ENCODE measurements at regions not wholly inside any gene's neighbourhood (a gene's known extent, or its start where the extent isn't known, plus 50 kb on each side); places are given as distances from the start of the nearest gene placed in this dataset.
"Not testable (repeated sequence)": the region's sequence is repeated elsewhere in the genome, so short reads cannot be mapped to it uniquely, and the experiment has no call there.

DNA sequence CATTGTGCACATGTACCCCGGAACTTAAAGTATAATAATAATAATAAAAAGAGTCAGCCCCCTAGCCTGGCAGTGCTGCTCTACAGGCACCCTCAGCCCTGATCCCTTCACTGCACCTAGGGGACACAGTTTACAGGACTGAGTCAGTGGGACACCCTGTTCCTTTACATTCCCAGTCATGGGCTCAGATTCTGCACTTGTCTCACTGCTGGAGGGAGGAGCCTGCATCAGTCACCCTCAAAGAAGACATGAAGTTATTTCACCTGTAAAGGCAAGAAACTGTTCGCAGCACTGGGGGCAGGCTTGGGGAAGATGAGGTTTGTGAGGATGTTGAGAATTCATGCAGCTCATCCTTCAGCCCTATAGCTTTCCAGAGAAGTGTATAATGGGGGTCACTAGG lies 50.7 kb upstream of the VPREB1 start:
- no peak overlapping the region for H2BK120ac ChIP-seq (ENCODE audit: insufficient read depth, low read length, poor library complexity)
- no peak overlapping the region for H3K4ac ChIP-seq (ENCODE audit: low read depth, low read length)
- no CpG with 5 or more reads among the region's 2 CpGs for WGBS (ENCODE audit: extremely low coverage, insufficient coverage, insufficient read length)
- no peak overlapping the region for H3K18ac ChIP-seq (ENCODE audit: low read length)
- no peaks in the 10 kb centered on the region for H3K4me1 ChIP-seq (ENCODE audit: control insufficient read depth in 1 of 2, insufficient read depth in 2 of 2, low read length in 2 of 2)
- no peak for DNase-seq
- no peak overlapping the region for H3K14ac ChIP-seq (ENCODE audit: low read length)
- no peak overlapping the region for H2AK5ac ChIP-seq (ENCODE audit: low read length)
- H4K8ac ChIP-seq (ENCODE audit: low read depth, low read length): no peak overlapping the region
- no peaks in the 10 kb centered on the region for H3K79me2 ChIP-seq (ENCODE audit: control insufficient read depth, insufficient read depth, low read length, poor library complexity)
- no peaks in the 10 kb centered on the region for H3K79me1 ChIP-seq (ENCODE audit: low read length)
- no peak overlapping the region for H2BK12ac ChIP-seq (ENCODE audit: low read length)
- H3K4me2 ChIP-seq (ENCODE audit: low read length): no peak overlapping the region
- H3K9ac ChIP-seq (ENCODE audit: low read length): no peak overlapping the region
- no peaks in the 10 kb centered on the region for H3K9me3 ChIP-seq (ENCODE audit: insufficient read depth, low read depth, low read length)
- H3K4me3 ChIP-seq (ENCODE audit: low read depth, low read length): no peak overlapping the region
- H4K12ac ChIP-seq (ENCODE audit: low read depth, low read length): no peak overlapping the region
- H3K36me3 ChIP-seq (ENCODE audit: control insufficient read depth in 1 of 2, insufficient read depth in 2 of 2, low read length in 2 of 2): no peaks in the 10 kb centered on the region
- no peaks in the 10 kb centered on the region for H3K27me3 ChIP-seq (ENCODE audit: insufficient read depth, low read length)
- H3K23ac ChIP-seq (ENCODE audit: low read length): no peak overlapping the region
- no peak overlapping the region for H3K27ac ChIP-seq (ENCODE audit: low read depth, low read length)
- no peak overlapping the region for H2AFZ ChIP-seq (ENCODE audit: insufficient read depth, low read length, poor library complexity)
- no peak overlapping the region for H4K91ac ChIP-seq (ENCODE audit: low read depth, low read length)
- H2BK5ac ChIP-seq (ENCODE audit: low read depth, low read length, poor library complexity): no peak overlapping the region

DNA sequence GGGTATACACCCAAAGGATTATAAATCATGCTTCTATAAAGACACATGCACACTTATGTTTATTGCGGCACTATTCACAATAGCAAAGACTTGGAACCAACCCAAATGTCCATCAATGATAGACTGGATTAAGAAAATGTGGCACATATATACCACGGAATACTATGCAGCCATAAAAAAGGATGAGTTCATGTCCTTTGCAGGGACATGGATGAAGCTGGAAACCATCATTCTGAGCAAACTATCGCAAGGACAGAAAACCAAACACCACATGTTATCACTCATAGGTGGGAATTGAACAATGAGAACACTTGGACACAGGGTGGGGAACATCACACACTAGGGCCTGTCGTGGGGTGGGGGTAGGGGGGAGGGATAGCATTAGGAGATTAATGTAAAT lies 51.1 kb upstream of the VPREB1 start:
- not testable (repeated sequence) for H2BK12ac ChIP-seq (ENCODE audit: low read length); H4K91ac ChIP-seq (ENCODE audit: low read depth, low read length); H3K4me1 ChIP-seq (ENCODE audit: control insufficient read depth in 1 of 2, insufficient read depth in 2 of 2, low read length in 2 of 2); H2AK5ac ChIP-seq (ENCODE audit: low read length); H2BK5ac ChIP-seq (ENCODE audit: low read depth, low read length, poor library complexity); H3K9ac ChIP-seq (ENCODE audit: low read length); H3K4me2 ChIP-seq (ENCODE audit: low read length); H3K27ac ChIP-seq (ENCODE audit: low read depth, low read length); H3K9me3 ChIP-seq (ENCODE audit: insufficient read depth, low read depth, low read length); H2BK120ac ChIP-seq (ENCODE audit: insufficient read depth, low read length, poor library complexity); H4K12ac ChIP-seq (ENCODE audit: low read depth, low read length); H3K4me3 ChIP-seq (ENCODE audit: low read depth, low read length); H3K14ac ChIP-seq (ENCODE audit: low read length); H3K18ac ChIP-seq (ENCODE audit: low read length); DNase-seq; H3K23ac ChIP-seq (ENCODE audit: low read length); H3K36me3 ChIP-seq (ENCODE audit: control insufficient read depth in 1 of 2, insufficient read depth in 2 of 2, low read length in 2 of 2); H3K79me2 ChIP-seq (ENCODE audit: control insufficient read depth, insufficient read depth, low read length, poor library complexity); H2AFZ ChIP-seq (ENCODE audit: insufficient read depth, low read length, poor library complexity); H3K79me1 ChIP-seq (ENCODE audit: low read length); H4K8ac ChIP-seq (ENCODE audit: low read depth, low read length); H3K4ac ChIP-seq (ENCODE audit: low read depth, low read length); H3K27me3 ChIP-seq (ENCODE audit: insufficient read depth, low read length)
- WGBS (ENCODE audit: extremely low coverage, insufficient coverage, insufficient read length): no CpG with 5 or more reads among the region's 4 CpGs

DNA sequence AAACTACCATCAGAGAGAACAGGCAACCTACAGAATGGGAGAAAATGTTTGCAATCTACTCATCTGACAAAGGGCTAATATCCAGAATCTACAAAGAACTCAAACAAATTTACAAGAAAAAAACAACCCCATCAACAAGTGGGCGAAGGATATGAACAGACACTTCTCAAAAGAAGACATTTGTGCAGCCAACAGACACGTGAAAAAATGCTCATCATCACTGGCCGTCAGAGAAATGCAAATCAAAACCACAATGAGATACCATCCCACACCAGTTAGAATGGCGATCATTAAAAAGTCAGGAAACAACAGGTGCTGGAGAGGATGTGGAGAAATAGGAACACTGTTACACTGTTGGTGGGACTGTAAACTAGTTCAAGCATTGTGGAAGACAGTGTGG lies 51.6 kb upstream of the VPREB1 start:
- H3K79me2 ChIP-seq (ENCODE audit: control insufficient read depth, insufficient read depth, low read length, poor library complexity); DNase-seq; H3K4me2 ChIP-seq (ENCODE audit: low read length): not testable (repeated sequence)

DNA sequence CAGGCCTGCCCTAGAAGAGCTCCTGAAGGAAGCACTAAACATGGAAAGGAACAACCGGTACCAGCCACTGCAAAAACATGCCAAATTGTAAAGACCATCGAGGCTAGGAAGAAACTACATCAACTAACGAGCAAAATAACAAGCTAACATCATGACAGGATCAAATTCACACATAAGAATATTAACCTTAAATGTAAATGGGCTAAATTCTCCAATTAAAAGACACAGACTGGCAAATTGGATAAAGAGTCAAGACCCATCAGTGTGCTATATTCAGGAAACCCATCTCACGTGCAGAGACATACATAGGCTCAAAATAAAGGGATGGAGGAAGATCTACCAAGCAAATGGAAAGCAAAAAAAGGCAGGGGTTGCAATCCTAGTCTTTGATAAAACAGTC lies 54.8 kb upstream of the VPREB1 start:
- H2BK5ac ChIP-seq (ENCODE audit: low read depth, low read length, poor library complexity); H3K9ac ChIP-seq (ENCODE audit: low read length); H4K8ac ChIP-seq (ENCODE audit: low read depth, low read length); H4K12ac ChIP-seq (ENCODE audit: low read depth, low read length); DNase-seq; H3K4me1 ChIP-seq (ENCODE audit: control insufficient read depth in 1 of 2, insufficient read depth in 2 of 2, low read length in 2 of 2); H2BK12ac ChIP-seq (ENCODE audit: low read length); H3K9me3 ChIP-seq (ENCODE audit: insufficient read depth, low read depth, low read length); H2BK120ac ChIP-seq (ENCODE audit: insufficient read depth, low read length, poor library complexity); H3K14ac ChIP-seq (ENCODE audit: low read length); H2AK5ac ChIP-seq (ENCODE audit: low read length); H3K27me3 ChIP-seq (ENCODE audit: insufficient read depth, low read length); H3K4me2 ChIP-seq (ENCODE audit: low read length); H3K79me2 ChIP-seq (ENCODE audit: control insufficient read depth, insufficient read depth, low read length, poor library complexity); H3K27ac ChIP-seq (ENCODE audit: low read depth, low read length); H3K4me3 ChIP-seq (ENCODE audit: low read depth, low read length); H4K91ac ChIP-seq (ENCODE audit: low read depth, low read length); H3K79me1 ChIP-seq (ENCODE audit: low read length); H3K18ac ChIP-seq (ENCODE audit: low read length); H2AFZ ChIP-seq (ENCODE audit: insufficient read depth, low read length, poor library complexity); H3K4ac ChIP-seq (ENCODE audit: low read depth, low read length); H3K36me3 ChIP-seq (ENCODE audit: control insufficient read depth in 1 of 2, insufficient read depth in 2 of 2, low read length in 2 of 2); H3K23ac ChIP-seq (ENCODE audit: low read length): not testable (repeated sequence)
- WGBS (ENCODE audit: extremely low coverage, insufficient coverage, insufficient read length): no CpG with 5 or more reads among the region's 4 CpGs

More for the DNA sequence above, 51.6 kb upstream of the VPREB1 start:
- not testable (repeated sequence) for H4K12ac ChIP-seq (ENCODE audit: low read depth, low read length); H3K9ac ChIP-seq (ENCODE audit: low read length); H3K79me1 ChIP-seq (ENCODE audit: low read length); H3K4me1 ChIP-seq (ENCODE audit: control insufficient read depth in 1 of 2, insufficient read depth in 2 of 2, low read length in 2 of 2); H3K27me3 ChIP-seq (ENCODE audit: insufficient read depth, low read length); H2AK5ac ChIP-seq (ENCODE audit: low read length); H2BK5ac ChIP-seq (ENCODE audit: low read depth, low read length, poor library complexity); H2BK12ac ChIP-seq (ENCODE audit: low read length); H4K8ac ChIP-seq (ENCODE audit: low read depth, low read length); H2BK120ac ChIP-seq (ENCODE audit: insufficient read depth, low read length, poor library complexity); H3K14ac ChIP-seq (ENCODE audit: low read length); H3K9me3 ChIP-seq (ENCODE audit: insufficient read depth, low read depth, low read length); H2AFZ ChIP-seq (ENCODE audit: insufficient read depth, low read length, poor library complexity); H3K4me3 ChIP-seq (ENCODE audit: low read depth, low read length); H3K18ac ChIP-seq (ENCODE audit: low read length); H4K91ac ChIP-seq (ENCODE audit: low read depth, low read length); H3K23ac ChIP-seq (ENCODE audit: low read length); H3K4ac ChIP-seq (ENCODE audit: low read depth, low read length); H3K36me3 ChIP-seq (ENCODE audit: control insufficient read depth in 1 of 2, insufficient read depth in 2 of 2, low read length in 2 of 2); H3K27ac ChIP-seq (ENCODE audit: low read depth, low read length)
- no CpG with 5 or more reads among the region's 4 CpGs for WGBS (ENCODE audit: extremely low coverage, insufficient coverage, insufficient read length)

All from trophoblast cell (in vitro differentiated cells and primary cell).